PC-3 (cell line): ENCODE measurements at regions not wholly inside any gene's neighbourhood (a gene's known extent, or its start where the extent isn't known, plus 50 kb on each side); places are given as distances from the start of the nearest gene placed in this dataset.

Experiments
- ATAC-seq: fragments of 200-7000 bp; cut with Tn5 transposase; 2 replicates; pipeline ENCODE4 v1.9.1; 2020; ENCODE audit warnings: mild to moderate bottlenecking, moderate library complexity
- BruUV-seq: library from RNA; stranded (reverse); fragments of 400-500 nt; replicated peaks from 2 replicates; lab custom pipeline; 2021; lab: Mats Ljungman, UMichigan
- CTCF ChIA-PET: fragments of 300-600 bp; sonication (Branson Sonifier 250); formaldehyde crosslinking; loops from one replicate; lab custom pipeline; 2022; ENCODE audit warnings: antibody characterized with exemption; lab: Charles Lee
- POLR2A ChIA-PET: fragments of 300-600 bp; sonication (Branson Sonifier 250); formaldehyde crosslinking; loops from one replicate; lab custom pipeline; 2022; ENCODE audit warnings: antibody characterized with exemption; ENCODE audit not compliant: unreplicated experiment; lab: Charles Lee
- DNase-seq: peaks from one replicate; pipeline ENCODE4 v3.0.0-alpha.2; 2015
- H2AFZ ChIP-seq: fragments of 300-600 bp; sonication (generic); 2 replicates; pipeline ENCODE4 v1.6.0; 2016; ENCODE audit warnings: antibody characterized with exemption, low read length
- H3F3A ChIP-seq: fragments of 300-600 bp; sonication (generic); one replicate; pipeline ENCODE4 v1.6.0; 2017; ENCODE audit warnings: antibody characterized with exemption, low read length, control low read depth, mild to moderate bottlenecking; ENCODE audit not compliant: unreplicated experiment
- H3K27ac ChIP-seq: fragments of 300-600 bp; sonication (generic); 2 replicates; pipeline ENCODE4 v1.5.1; 2016; ENCODE audit warnings: mild to moderate bottlenecking, low read length
- H3K27me3 ChIP-seq: fragments of 300-600 bp; sonication (generic); 2 replicates; pipeline ENCODE4 v1.6.1; 2016; ENCODE audit warnings: low read length, mixed read lengths
- H3K36me3 ChIP-seq: fragments of 300-600 bp; sonication (generic); 2 replicates; pipeline ENCODE4 v1.6.1; 2016; ENCODE audit warnings: low read depth, mixed run types, low read length, mixed read lengths
- H3K4me1 ChIP-seq: fragments of 300-600 bp; sonication (generic); 2 replicates; pipeline ENCODE4 v1.5.1; 2016; ENCODE audit warnings: low read length; ENCODE audit not compliant: insufficient read depth
- H3K4me2 ChIP-seq: fragments of 300-600 bp; sonication (generic); 2 replicates; pipeline ENCODE4 v1.6.0; 2016; ENCODE audit warnings: low read length
- H3K4me3 ChIP-seq: fragments of 300-600 bp; sonication (generic); 2 replicates; pipeline ENCODE4 v1.5.1; 2016; ENCODE audit warnings: mild to moderate bottlenecking, low read length, mixed read lengths
- H3K79me2 ChIP-seq: fragments of 300-600 bp; sonication (generic); 2 replicates; pipeline ENCODE4 v1.6.1; 2017; ENCODE audit warnings: low read length, mixed read lengths
- H3K9ac ChIP-seq: fragments of 300-600 bp; sonication (generic); 2 replicates; pipeline ENCODE4 v1.6.0; 2016; ENCODE audit warnings: mild to moderate bottlenecking, low read length
- H3K9me2 ChIP-seq: fragments of 300-600 bp; sonication (generic); replicated peaks from 2 replicates; pipeline ENCODE4 v1.6.1; 2016; ENCODE audit warnings: mixed run types, low read length, mixed read lengths
- H3K9me3 ChIP-seq: fragments of 300-600 bp; sonication (generic); 2 replicates; pipeline ENCODE4 v1.6.1; 2016; ENCODE audit warnings: low read length, mixed read lengths
- H4K20me1 ChIP-seq: fragments of 300-600 bp; sonication (generic); 2 replicates; pipeline ENCODE4 v1.6.1; 2016; ENCODE audit warnings: low read length, mixed read lengths
- CTCF ChIP-seq: fragments of 300-600 bp; sonication (generic); conservative IDR thresholded peaks from 2 replicates; pipeline ENCODE4 v1.5.1; 2017; ENCODE audit warnings: antibody characterized with exemption, low read depth, mild to moderate bottlenecking, low read length
- EZH2 ChIP-seq: fragments of 300-600 bp; sonication (generic); IDR thresholded peaks from one replicate; pipeline ENCODE4 v1.6.1; 2017; ENCODE audit warnings: antibody characterized with exemption, mild to moderate bottlenecking, low read length; ENCODE audit not compliant: unreplicated experiment
- EZH2phosphoT487 ChIP-seq: fragments of 300-600 bp; sonication (generic); IDR thresholded peaks from 2 replicates; pipeline ENCODE4 v1.6.1; 2018; ENCODE audit warnings: mild to moderate bottlenecking, antibody characterized with exemption, low read length, borderline replicate concordance
- intact Hi-C: fragments of 100-400 bp; cut with micrococcal nuclease; formaldehyde crosslinking; loops from 2 replicates; pipeline ENCODE4 v1.9.0; 2023

- Histone ChIP-seq H3F3A (no peaks in the 10 kb centered on the region), H3K27ac (no peak overlapping the region), H3K79me2 (no peaks in the 10 kb centered on the region), H3K9ac (no peak overlapping the region), H3K27me3 (no peaks in the 10 kb centered on the region), H3K9me3 (no peaks in the 10 kb centered on the region), H3K4me2 (no peak overlapping the region), H2AFZ (no peak overlapping the region), H3K4me1 (0 out of 2 replicates have a peak, but pooled peaks cover 5% of the 10 kb centered on the region), H3K9me2 (no peaks in the 10 kb centered on the region; the same call in 1 of the 2 replicates), H3K4me3 (no peak overlapping the region), H3K36me3 (no peaks in the 10 kb centered on the region), H4K20me1 (no peaks in the 10 kb centered on the region)
- intact Hi-C loops = no loop called here
- no TSS peak for BruUV-seq
- DNase-seq = no peak
- no peak for ATAC-seq
- TF ChIP-seq CTCF = no peak
- TF ChIP-seq EZH2phosphoT487 = no peak
- no peak for TF ChIP-seq EZH2
- ChIA-PET POLR2A (interaction anchor here (0.5 kb wide), 1 partner anchor 594 kb away, joined by 4 read pairs; no protein-coding TSS in a partner anchor), CTCF (no interaction called here)
Observed at GRCh38 chr11:109001585-109001984, 336.7 kb downstream of the DDX10 start.

- no peaks in the 10 kb centered on the region for H3K36me3 ChIP-seq
- no peak overlapping the region for H3K27ac ChIP-seq
- peaks cover 9% of the 10 kb centered on the region; the same call in 1 of the 2 replicates for H3K9me2 ChIP-seq
- H3K9me3 ChIP-seq = no peaks in the 10 kb centered on the region
- no peak overlapping the region for H2AFZ ChIP-seq
- ChIA-PET CTCF (no interaction called here), POLR2A (no interaction called here)
- H3K79me2 ChIP-seq = no peaks in the 10 kb centered on the region
- no peaks in the 10 kb centered on the region for H4K20me1 ChIP-seq
- no TSS peak for BruUV-seq
- DNase-seq (no peak), ATAC-seq (no peak)
- intact Hi-C loops = no loop called here
- no peak for TF ChIP-seq EZH2phosphoT487
- TF ChIP-seq CTCF = no peak
- no peak for TF ChIP-seq EZH2
- H3F3A ChIP-seq = no peaks in the 10 kb centered on the region
- H3K4me3 ChIP-seq = no peak overlapping the region
- H3K27me3 ChIP-seq = no peaks in the 10 kb centered on the region
- peaks cover 17% of the 10 kb centered on the region for H3K4me1 ChIP-seq
- no peak overlapping the region for H3K9ac ChIP-seq
- H3K4me2 ChIP-seq = no peak overlapping the region
Observed at GRCh38 chr11:109012991-109013390, 348.1 kb downstream of the DDX10 start.

DNA sequence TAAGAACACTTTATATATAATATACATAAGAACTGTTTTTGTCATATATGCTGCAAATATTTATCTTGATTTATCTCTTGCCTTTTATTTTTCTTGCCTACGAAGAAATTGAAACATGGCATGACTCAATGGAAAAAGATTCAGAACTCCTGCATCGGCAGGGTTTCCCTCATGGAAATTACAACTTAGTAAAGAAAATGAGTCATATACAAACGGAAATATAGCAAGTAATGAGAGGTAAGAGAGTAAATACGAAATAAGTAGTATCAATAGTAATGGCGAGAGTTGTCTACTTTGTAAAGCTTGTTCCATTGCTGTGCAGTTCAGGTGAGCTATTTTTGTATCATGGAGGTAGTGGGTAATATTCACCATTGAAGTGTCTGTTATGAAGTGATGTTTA is 350.4 kb downstream of the DDX10 start:
- DNase-seq = peak; percentile 91

More for the DNA sequence above, 350.4 kb downstream of the DDX10 start:
- Histone ChIP-seq H3F3A (no peaks in the 10 kb centered on the region), H3K9me3 (no peaks in the 10 kb centered on the region), H3K27me3 (no peaks in the 10 kb centered on the region), H3K4me3 (no peak overlapping the region), H3K79me2 (no peaks in the 10 kb centered on the region), H3K36me3 (no peaks in the 10 kb centered on the region), H3K4me1 (peaks cover 17% of the 10 kb centered on the region), H3K4me2 (peak overlapping the region; percentile 36; the same call in 1 of the 2 replicates), H3K9ac (no peak overlapping the region), H3K27ac (peak overlapping the region; percentile 27), H3K9me2 (peaks cover 9% of the 10 kb centered on the region; the same call in 1 of the 2 replicates), H2AFZ (peak overlapping the region; percentile 28), H4K20me1 (no peaks in the 10 kb centered on the region)
- BruUV-seq = no TSS peak
- POLR2A ChIA-PET = no interaction called here
- CTCF ChIA-PET = no interaction called here
- ATAC-seq = peak; percentile 91
- TF ChIP-seq EZH2phosphoT487 (no peak), EZH2 (no peak), CTCF (no peak)
- intact Hi-C loops = loop anchor here (2.0 kb wide), 1 partner anchor 142 kb away; no protein-coding TSS in a partner anchor
